ENCODE measurements at regions not wholly inside any gene's neighbourhood (a gene's known extent, or its start where the extent isn't known, plus 50 kb on each side); places are given as distances from the start of the nearest gene placed in this dataset.

DNA sequence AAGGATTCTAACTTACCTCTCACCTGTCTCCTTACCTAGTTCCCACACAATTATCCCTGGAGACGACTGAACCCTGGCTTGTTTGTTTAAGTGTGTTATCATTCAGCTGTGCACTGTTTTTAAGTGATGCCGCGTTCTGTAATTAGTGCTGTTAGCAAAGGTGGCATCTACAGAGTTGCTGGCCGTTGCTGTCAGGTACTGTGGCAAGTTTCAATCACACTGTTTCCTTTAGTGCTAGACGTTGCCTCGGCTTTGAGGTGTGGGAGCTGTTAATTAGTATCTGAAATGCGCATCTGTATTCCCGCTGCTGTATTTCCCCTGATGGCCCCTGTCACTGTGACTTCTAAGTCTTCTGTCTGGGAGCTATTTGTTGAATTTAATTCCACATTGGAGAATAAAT, 193.8 kb upstream of the GAS1 start:
- intact Hi-C loops (cut with DNase I) = no loop called here
- WGBS, 2 donors = 89 to 90% methylated on average over 8 of the region's 8 CpGs
- H3K4me3 ChIP-seq = no peak overlapping the region
- DNase-seq = no peak
- TF ChIP-seq, protein P1, sequence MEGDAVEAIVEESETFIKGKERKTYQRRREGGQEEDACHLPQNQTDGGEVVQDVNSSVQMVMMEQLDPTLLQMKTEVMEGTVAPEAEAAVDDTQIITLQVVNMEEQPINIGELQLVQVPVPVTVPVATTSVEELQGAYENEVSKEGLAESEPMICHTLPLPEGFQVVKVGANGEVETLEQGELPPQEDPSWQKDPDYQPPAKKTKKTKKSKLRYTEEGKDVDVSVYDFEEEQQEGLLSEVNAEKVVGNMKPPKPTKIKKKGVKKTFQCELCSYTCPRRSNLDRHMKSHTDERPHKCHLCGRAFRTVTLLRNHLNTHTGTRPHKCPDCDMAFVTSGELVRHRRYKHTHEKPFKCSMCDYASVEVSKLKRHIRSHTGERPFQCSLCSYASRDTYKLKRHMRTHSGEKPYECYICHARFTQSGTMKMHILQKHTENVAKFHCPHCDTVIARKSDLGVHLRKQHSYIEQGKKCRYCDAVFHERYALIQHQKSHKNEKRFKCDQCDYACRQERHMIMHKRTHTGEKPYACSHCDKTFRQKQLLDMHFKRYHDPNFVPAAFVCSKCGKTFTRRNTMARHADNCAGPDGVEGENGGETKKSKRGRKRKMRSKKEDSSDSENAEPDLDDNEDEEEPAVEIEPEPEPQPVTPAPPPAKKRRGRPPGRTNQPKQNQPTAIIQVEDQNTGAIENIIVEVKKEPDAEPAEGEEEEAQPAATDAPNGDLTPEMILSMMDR (IDR thresholded peaks at IDR 0.05) = no peak
- TF ChIP-seq POLR2A (IDR thresholded peaks at IDR 0.05) = no peak
- no peaks in the 10 kb centered on the region for H3K36me3 ChIP-seq
- peaks cover 0 to 15% (median 0%) of the 10 kb centered on the region in 4 donors for H3K27me3 ChIP-seq
- no peak overlapping the region for H3K27ac ChIP-seq
- no peaks in the 10 kb centered on the region for H3K4me1 ChIP-seq
- no peaks in the 10 kb centered on the region for H3K9me3 ChIP-seq

DNA sequence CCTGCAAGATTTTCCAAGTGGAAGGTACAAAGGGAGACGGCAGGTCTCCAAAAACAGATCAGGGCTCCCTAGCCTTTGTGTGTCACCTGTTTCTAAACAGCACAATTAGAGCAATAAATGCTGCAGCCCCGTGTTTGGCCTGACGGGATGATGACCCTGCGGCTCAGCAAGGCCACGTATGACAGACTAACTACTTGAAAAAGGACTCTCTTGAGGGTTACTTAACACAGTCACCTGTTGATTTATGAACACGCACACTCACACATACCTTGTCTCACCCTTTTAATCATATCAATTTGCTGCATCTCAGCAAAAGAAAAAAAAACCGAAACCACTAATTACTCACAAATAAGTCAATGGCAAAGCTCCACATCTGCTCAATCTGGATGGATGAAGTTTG, 199.6 kb upstream of the GAS1 start:
- no peak overlapping the region for H3K4me3 ChIP-seq
- 82 to 87% methylated on average over 7 of the region's 7 CpGs for WGBS, 2 donors

DNA sequence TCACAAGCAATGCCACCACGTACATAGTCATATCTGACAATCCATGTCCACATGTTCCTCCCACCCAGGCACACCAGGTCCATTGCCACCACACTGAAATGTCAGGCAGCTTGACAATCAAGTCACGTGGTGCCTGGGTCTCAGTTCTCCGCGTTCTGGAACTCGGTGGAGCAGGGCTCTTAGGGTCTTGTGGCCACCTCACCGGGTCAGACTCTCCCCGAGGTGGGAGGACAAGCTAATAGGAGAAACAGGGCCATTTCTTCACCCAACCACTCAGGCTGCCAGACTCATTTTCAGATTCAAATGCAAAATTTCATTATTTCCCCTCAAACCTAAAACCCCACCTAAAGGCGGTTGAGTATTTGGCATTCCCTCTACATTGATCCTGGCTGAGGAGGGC, 200.5 kb upstream of the GAS1 start:
- WGBS, 2 donors = 80 to 83% methylated on average over 4 to 8 of the region's 8 CpGs
- DNase-seq = no peak
- intact Hi-C loops (cut with DNase I) = no loop called here
- peak overlapping the region in 3 of 4 donors; percentile 34 to 62 (median 43) for H3K4me3 ChIP-seq
- H3K4me1 ChIP-seq = peaks cover 0 to 18% (median 6%) of the 10 kb centered on the region in 3 donors
- H3K36me3 ChIP-seq = no peaks in the 10 kb centered on the region
- H3K27me3 ChIP-seq = peaks cover 0 to 14% (median 0%) of the 10 kb centered on the region in 4 donors
- H3K27ac ChIP-seq = peak overlapping the region; percentile 29 to 85 (median 82)
- TF ChIP-seq, protein P1 (IDR thresholded peaks at IDR 0.05) = no peak
- no peak for TF ChIP-seq POLR2A (IDR thresholded peaks at IDR 0.05)
- H3K9me3 ChIP-seq = no peaks in the 10 kb centered on the region

More for the DNA sequence above, 199.6 kb upstream of the GAS1 start:
- no peak for DNase-seq
- H3K27me3 ChIP-seq = peaks cover 0 to 17% (median 0%) of the 10 kb centered on the region in 4 donors
- TF ChIP-seq POLR2A (IDR thresholded peaks at IDR 0.05) = no peak
- TF ChIP-seq, protein P1 (IDR thresholded peaks at IDR 0.05) = no peak
- no peak overlapping the region for H3K27ac ChIP-seq
- no peaks in the 10 kb centered on the region for H3K36me3 ChIP-seq
- no peaks in the 10 kb centered on the region for H3K9me3 ChIP-seq
- peaks cover 0 to 18% (median 6%) of the 10 kb centered on the region in 3 donors for H3K4me1 ChIP-seq
- intact Hi-C loops (cut with DNase I) = no loop called here

DNA sequence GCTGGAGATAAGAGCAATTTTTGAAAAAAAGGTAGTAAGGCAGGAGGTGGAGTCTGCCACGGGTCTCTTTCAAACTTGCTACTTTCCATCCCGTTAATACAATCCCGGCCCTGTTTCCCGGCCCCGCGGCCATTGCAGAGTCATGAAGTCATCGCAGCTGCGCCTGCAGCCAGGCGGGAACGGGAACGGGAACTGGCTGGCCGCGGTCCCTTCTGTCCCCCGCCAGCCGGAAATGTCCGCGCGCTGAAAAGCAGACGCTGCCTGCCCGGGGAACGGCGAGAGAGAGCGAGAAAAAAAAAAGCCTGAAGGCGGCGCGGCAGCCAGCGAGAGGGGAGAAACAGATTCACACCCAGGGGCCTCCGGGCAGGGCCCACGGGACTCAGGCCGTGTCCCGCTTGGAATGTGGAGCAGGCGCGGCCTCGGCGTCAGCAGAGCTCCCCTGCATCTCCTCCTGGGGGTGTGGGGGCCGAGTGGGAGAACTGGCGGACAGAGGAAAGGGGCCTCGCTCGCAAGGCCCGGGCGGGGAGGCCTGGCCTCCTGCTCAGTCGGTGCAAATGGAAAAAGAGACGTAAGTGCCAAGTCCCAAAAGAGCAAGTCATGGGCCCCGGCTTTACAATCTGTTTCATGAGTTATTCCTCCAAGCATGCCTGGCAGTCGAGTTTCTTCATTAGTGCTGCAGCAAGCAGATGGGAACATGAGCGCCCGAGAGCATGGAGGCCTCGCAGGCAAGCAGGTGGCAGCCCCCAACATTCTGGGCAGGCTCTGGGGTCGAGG, 201.2 kb upstream of the GAS1 start:
- TF ChIP-seq POLR2A (IDR thresholded peaks at IDR 0.05) = no peak
- TF ChIP-seq, protein P1 (IDR thresholded peaks at IDR 0.05) = peak in 1 of 6 experiments; percentile 10
- Histone ChIP-seq H3K9me3 (no peaks in the 10 kb centered on the region), H3K36me3 (no peaks in the 10 kb centered on the region), H3K27me3 (peaks cover 0 to 14% (median 0%) of the 10 kb centered on the region in 4 donors), H3K4me3 (peak overlapping the region; percentile 11 to 62 (median 38)), H3K4me1 (peaks cover 0 to 18% (median 6%) of the 10 kb centered on the region in 3 donors), H3K27ac (peak overlapping the region; percentile 29 to 85 (median 82))
- 18 to 42% methylated on average over 9 to 26 of the region's 49 CpGs for WGBS, 2 donors
- intact Hi-C loops (cut with DNase I) = no loop called here
- DNase-seq = no peak

DNA sequence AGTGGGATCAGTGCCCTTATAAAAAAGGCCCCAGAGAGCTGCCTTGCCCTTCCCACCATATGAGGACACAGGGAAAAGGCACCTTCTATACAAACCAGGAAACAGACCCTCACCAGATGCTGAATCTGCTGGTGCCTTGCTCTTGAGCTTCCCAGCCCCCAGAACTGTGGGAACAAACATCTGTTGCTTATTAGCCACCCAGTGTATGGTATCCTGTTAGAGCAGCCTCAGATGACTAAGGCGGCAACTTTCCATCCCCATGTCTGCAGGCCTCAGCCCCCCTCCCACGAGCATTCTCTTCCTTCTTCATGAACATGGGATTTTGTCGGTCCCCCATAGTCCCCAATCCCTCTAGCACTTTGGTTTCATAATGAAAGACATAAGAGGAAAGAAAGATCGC, 202.5 kb upstream of the GAS1 start:
- Histone ChIP-seq H3K27ac (no peak overlapping the region), H3K4me1 (peaks cover 0 to 18% (median 6%) of the 10 kb centered on the region in 3 donors), H3K9me3 (no peaks in the 10 kb centered on the region), H3K4me3 (no peak overlapping the region), H3K27me3 (peaks cover 0 to 14% (median 0%) of the 10 kb centered on the region in 4 donors), H3K36me3 (no peaks in the 10 kb centered on the region)
- intact Hi-C loops (cut with DNase I) = no loop called here
- WGBS, 2 donors = 85 to 86% methylated on average over 3 to 4 of the region's 4 CpGs
- no peak for DNase-seq
- TF ChIP-seq, protein P1 (IDR thresholded peaks at IDR 0.05) = no peak
- TF ChIP-seq POLR2A (IDR thresholded peaks at IDR 0.05) = no peak
